HG02870 (cell line): ENCODE measurements at regions not wholly inside any gene's neighbourhood (a gene's known extent, or its start where the extent isn't known, plus 50 kb on each side); places are given as distances from the start of the nearest gene placed in this dataset.
A peak's percentile ranks its signal among the peaks of the same experiment; 100 is the strongest.

ENCODE experiments used
- ATAC-seq: cut with Tn5 transposase; IDR thresholded peaks from one replicate; pipeline ENCODE4 v1.9.1; 2021; ENCODE audit warnings: mild to moderate bottlenecking, moderate library complexity; ENCODE audit not compliant: unreplicated experiment

- ATAC-seq: no peak
Measured at GRCh38 chr1:59138402-59138801, 158.5 kb upstream of the FGGY start.

- no peak for ATAC-seq
Measured at GRCh38 chr1:59139396-59139795, 157.5 kb upstream of the FGGY start.

GRCh38 chr1:59141267-59141863 is 155.5 kb upstream of the FGGY start:
- no peak for ATAC-seq

- ATAC-seq: no peak
Measured at GRCh38 chr1:59142311-59143132, 154.4 kb upstream of the FGGY start.

GRCh38 chr1:59143133-59143487 is 153.8 kb upstream of the FGGY start:
- ATAC-seq: no peak

- no peak for ATAC-seq
Measured at GRCh38 chr1:59143811-59144210, 153.1 kb upstream of the FGGY start.

GRCh38 chr1:59144959-59145358 is 151.9 kb upstream of the FGGY start:
- ATAC-seq: no peak

- no peak for ATAC-seq
Measured at GRCh38 chr1:59146056-59146455, 150.8 kb upstream of the FGGY start.

GRCh38 chr1:59146651-59147358 is 150.1 kb upstream of the FGGY start:
- peak; percentile 43 for ATAC-seq

- ATAC-seq: no peak
Measured at GRCh38 chr1:59149435-59149834, 147.5 kb upstream of the FGGY start.

GRCh38 chr1:59150577-59151386 is 146.1 kb upstream of the FGGY start:
- peak; percentile 70 for ATAC-seq

- no peak for ATAC-seq
Measured at GRCh38 chr1:59151387-59151761, 145.5 kb upstream of the FGGY start.

- no peak for ATAC-seq
Measured at GRCh38 chr1:59151860-59152259, 145.0 kb upstream of the FGGY start.

GRCh38 chr1:59152511-59152910 is 144.4 kb upstream of the FGGY start:
- ATAC-seq: no peak

- ATAC-seq: no peak
Measured at GRCh38 chr1:59154401-59154800, 142.5 kb upstream of the FGGY start.

GRCh38 chr1:59155351-59155750 is 141.5 kb upstream of the FGGY start:
- ATAC-seq: no peak

GRCh38 chr1:59156051-59156450 is 140.8 kb upstream of the FGGY start:
- ATAC-seq: no peak

- no peak for ATAC-seq
Measured at GRCh38 chr1:59156526-59157199, 140.2 kb upstream of the FGGY start.

GRCh38 chr1:59158321-59158720 is 138.6 kb upstream of the FGGY start:
- no peak for ATAC-seq

GRCh38 chr1:59159557-59160203 is 137.2 kb upstream of the FGGY start:
- ATAC-seq: no peak
